Lower leg skin (tissue), 3 donors: ENCODE measurements at regions not wholly inside any gene's neighbourhood (a gene's known extent, or its start where the extent isn't known, plus 50 kb on each side); places are given as distances from the start of the nearest gene placed in this dataset.

Experiments
- POLR2A ChIP-seq, 2 donors: fragments of 450-650 bp; IDR thresholded peaks; one replicate each; pipeline ENCODE4 v1.6.1; 2016 to 2017; ENCODE audit warnings: antibody characterized with exemption in 2 of 2, mild to moderate bottlenecking in 1 of 2, moderate library complexity in 1 of 2
- TF ChIP-seq, protein P1 (sequence below), 3 donors: fragments of 450-650 bp; IDR thresholded peaks; one replicate each; pipeline ENCODE4 v1.5.1; 2016; ENCODE audit warnings: antibody characterized with exemption in 3 of 3, mild to moderate bottlenecking in 3 of 3, moderate library complexity in 2 of 3

- TF ChIP-seq, protein P1, sequence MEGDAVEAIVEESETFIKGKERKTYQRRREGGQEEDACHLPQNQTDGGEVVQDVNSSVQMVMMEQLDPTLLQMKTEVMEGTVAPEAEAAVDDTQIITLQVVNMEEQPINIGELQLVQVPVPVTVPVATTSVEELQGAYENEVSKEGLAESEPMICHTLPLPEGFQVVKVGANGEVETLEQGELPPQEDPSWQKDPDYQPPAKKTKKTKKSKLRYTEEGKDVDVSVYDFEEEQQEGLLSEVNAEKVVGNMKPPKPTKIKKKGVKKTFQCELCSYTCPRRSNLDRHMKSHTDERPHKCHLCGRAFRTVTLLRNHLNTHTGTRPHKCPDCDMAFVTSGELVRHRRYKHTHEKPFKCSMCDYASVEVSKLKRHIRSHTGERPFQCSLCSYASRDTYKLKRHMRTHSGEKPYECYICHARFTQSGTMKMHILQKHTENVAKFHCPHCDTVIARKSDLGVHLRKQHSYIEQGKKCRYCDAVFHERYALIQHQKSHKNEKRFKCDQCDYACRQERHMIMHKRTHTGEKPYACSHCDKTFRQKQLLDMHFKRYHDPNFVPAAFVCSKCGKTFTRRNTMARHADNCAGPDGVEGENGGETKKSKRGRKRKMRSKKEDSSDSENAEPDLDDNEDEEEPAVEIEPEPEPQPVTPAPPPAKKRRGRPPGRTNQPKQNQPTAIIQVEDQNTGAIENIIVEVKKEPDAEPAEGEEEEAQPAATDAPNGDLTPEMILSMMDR (IDR thresholded peaks at IDR 0.05), result no peak
- TF ChIP-seq POLR2A (IDR thresholded peaks at IDR 0.05), result no peak
Observed at GRCh38 chr15:96115642-96116041, 214.9 kb upstream of the NR2F2 start.
